ENCODE measurements at regions not wholly inside any gene's neighbourhood (a gene's known extent, or its start where the extent isn't known, plus 50 kb on each side); places are given as distances from the start of the nearest gene placed in this dataset.

DNA sequence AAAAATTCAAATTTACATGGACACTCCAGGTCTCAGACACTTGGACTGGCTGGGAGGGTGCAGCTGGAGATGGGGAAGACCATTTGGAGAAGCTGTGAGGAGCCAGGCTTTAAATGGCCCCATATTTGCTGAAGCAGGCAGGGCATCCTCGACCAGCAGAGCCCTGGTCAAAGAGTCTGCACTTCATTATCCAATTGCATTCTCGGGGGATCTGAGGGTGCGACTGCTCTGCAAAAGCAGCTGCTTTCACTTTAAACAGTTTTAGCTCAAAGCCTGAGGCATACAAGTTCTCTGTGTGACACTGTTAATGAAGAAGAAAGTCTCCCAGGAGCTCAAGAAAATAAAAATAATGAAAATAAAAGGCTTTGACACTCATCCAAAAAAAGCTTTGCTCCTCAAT is 98.0 kb upstream of the SLC25A36 start:
- TF ChIP-seq, protein P1, sequence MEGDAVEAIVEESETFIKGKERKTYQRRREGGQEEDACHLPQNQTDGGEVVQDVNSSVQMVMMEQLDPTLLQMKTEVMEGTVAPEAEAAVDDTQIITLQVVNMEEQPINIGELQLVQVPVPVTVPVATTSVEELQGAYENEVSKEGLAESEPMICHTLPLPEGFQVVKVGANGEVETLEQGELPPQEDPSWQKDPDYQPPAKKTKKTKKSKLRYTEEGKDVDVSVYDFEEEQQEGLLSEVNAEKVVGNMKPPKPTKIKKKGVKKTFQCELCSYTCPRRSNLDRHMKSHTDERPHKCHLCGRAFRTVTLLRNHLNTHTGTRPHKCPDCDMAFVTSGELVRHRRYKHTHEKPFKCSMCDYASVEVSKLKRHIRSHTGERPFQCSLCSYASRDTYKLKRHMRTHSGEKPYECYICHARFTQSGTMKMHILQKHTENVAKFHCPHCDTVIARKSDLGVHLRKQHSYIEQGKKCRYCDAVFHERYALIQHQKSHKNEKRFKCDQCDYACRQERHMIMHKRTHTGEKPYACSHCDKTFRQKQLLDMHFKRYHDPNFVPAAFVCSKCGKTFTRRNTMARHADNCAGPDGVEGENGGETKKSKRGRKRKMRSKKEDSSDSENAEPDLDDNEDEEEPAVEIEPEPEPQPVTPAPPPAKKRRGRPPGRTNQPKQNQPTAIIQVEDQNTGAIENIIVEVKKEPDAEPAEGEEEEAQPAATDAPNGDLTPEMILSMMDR (IDR thresholded peaks at IDR 0.05), result no peak
- no peak for TF ChIP-seq POLR2A (IDR thresholded peaks at IDR 0.05)
